ENCODE measurements at regions not wholly inside any gene's neighbourhood (a gene's known extent, or its start where the extent isn't known, plus 50 kb on each side); places are given as distances from the start of the nearest gene placed in this dataset.

DNA sequence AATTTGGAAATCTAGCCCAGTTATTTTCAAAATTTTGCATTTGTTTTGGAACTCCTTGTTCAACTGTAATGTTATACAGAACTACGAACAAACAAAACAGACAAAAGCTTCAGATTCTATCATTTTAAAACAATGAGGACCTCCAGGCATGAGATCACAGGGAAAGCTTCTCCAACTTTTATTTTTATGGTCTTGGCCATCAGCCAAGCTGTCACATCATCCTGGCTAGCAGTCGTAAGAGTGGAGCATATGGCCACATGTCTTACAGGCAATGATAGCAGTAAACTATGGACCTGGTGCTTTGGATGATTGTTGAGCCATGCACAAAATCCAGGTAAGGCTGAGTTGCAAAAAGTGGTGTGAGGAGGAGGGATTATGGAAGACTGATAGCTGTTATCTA, 299.6 kb downstream of the LMX1A start (continued):
- TF ChIP-seq ZNF331 (CRISPR knock-in tag; IDR thresholded peaks at IDR 0.05; ENCODE audit: low read depth) = no peak
- TF ChIP-seq STAT1 (IDR thresholded peaks at IDR 0.05; ENCODE audit: unreplicated experiment) = no peak
- TF ChIP-seq, protein P1, sequence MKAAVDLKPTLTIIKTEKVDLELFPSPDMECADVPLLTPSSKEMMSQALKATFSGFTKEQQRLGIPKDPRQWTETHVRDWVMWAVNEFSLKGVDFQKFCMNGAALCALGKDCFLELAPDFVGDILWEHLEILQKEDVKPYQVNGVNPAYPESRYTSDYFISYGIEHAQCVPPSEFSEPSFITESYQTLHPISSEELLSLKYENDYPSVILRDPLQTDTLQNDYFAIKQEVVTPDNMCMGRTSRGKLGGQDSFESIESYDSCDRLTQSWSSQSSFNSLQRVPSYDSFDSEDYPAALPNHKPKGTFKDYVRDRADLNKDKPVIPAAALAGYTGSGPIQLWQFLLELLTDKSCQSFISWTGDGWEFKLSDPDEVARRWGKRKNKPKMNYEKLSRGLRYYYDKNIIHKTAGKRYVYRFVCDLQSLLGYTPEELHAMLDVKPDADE (IDR thresholded peaks at IDR 0.05) = no peak
- TF ChIP-seq, protein P2, sequence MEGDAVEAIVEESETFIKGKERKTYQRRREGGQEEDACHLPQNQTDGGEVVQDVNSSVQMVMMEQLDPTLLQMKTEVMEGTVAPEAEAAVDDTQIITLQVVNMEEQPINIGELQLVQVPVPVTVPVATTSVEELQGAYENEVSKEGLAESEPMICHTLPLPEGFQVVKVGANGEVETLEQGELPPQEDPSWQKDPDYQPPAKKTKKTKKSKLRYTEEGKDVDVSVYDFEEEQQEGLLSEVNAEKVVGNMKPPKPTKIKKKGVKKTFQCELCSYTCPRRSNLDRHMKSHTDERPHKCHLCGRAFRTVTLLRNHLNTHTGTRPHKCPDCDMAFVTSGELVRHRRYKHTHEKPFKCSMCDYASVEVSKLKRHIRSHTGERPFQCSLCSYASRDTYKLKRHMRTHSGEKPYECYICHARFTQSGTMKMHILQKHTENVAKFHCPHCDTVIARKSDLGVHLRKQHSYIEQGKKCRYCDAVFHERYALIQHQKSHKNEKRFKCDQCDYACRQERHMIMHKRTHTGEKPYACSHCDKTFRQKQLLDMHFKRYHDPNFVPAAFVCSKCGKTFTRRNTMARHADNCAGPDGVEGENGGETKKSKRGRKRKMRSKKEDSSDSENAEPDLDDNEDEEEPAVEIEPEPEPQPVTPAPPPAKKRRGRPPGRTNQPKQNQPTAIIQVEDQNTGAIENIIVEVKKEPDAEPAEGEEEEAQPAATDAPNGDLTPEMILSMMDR (conservative IDR thresholded peaks at IDR 0.05; ENCODE audit: low read depth in 2 of 2) = no peak
- TF ChIP-seq, protein P3, sequence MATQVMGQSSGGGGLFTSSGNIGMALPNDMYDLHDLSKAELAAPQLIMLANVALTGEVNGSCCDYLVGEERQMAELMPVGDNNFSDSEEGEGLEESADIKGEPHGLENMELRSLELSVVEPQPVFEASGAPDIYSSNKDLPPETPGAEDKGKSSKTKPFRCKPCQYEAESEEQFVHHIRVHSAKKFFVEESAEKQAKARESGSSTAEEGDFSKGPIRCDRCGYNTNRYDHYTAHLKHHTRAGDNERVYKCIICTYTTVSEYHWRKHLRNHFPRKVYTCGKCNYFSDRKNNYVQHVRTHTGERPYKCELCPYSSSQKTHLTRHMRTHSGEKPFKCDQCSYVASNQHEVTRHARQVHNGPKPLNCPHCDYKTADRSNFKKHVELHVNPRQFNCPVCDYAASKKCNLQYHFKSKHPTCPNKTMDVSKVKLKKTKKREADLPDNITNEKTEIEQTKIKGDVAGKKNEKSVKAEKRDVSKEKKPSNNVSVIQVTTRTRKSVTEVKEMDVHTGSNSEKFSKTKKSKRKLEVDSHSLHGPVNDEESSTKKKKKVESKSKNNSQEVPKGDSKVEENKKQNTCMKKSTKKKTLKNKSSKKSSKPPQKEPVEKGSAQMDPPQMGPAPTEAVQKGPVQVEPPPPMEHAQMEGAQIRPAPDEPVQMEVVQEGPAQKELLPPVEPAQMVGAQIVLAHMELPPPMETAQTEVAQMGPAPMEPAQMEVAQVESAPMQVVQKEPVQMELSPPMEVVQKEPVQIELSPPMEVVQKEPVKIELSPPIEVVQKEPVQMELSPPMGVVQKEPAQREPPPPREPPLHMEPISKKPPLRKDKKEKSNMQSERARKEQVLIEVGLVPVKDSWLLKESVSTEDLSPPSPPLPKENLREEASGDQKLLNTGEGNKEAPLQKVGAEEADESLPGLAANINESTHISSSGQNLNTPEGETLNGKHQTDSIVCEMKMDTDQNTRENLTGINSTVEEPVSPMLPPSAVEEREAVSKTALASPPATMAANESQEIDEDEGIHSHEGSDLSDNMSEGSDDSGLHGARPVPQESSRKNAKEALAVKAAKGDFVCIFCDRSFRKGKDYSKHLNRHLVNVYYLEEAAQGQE (IDR thresholded peaks at IDR 0.05; ENCODE audit: unreplicated experiment) = no peak
- no peak for TF ChIP-seq EZH2 (IDR thresholded peaks at IDR 0.05; ENCODE audit: low read depth, unreplicated experiment)
- no peak for TF ChIP-seq ZNF114 (CRISPR knock-in tag; IDR thresholded peaks at IDR 0.05)
- TF ChIP-seq POLR2AphosphoS5 (IDR thresholded peaks at IDR 0.05; ENCODE audit: low read depth) = no peak

DNA sequence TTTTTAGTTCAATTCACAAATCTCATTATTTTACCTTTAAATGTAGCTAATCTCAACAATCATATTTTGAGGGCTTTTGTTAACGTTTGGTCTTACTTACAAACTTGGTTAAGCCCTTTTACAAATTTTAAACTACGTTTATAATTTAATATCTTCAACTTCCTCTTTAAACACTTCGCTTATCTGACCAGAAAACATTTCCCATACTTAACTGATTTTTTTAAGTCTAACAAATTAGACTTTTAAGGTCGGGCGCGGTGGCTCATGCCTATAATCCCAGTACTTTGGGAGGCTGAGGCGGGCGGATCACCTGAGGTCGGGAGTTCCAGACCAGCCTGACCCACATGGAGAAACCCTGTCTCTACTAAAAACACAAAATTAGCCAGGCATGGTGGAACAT, 300.9 kb downstream of the LMX1A start:
- Histone ChIP-seq H3K4me2 (no peak overlapping the region), H3K27me3 (ENCODE audit: insufficient read depth) (no peaks in the 10 kb centered on the region), H4K20me1 (replicated peaks; ENCODE audit: insufficient read depth) (no peaks in the 10 kb centered on the region), H3K4me1 (ENCODE audit: insufficient read depth) (peaks cover 5% of the 10 kb centered on the region; the same call in 1 of the 2 replicates), H3K27ac (ENCODE audit: low read depth) (no peak overlapping the region), H3K9me2 (ENCODE audit: insufficient read depth) (no peaks in the 10 kb centered on the region; the same call in 1 of the 2 replicates), H3K36me3 (ENCODE audit: insufficient read depth) (no peaks in the 10 kb centered on the region), H3K4me3 (no peak overlapping the region), H3F3A (replicated peaks; ENCODE audit: low read depth) (no peaks in the 10 kb centered on the region), H2AFZ (no peak overlapping the region), H3K79me2 (replicated peaks; ENCODE audit: insufficient read depth) (no peaks in the 10 kb centered on the region)
- H3K27me3 Mint-ChIP-seq (ENCODE audit: insufficient read depth, low read depth, poor library complexity) = peaks cover 2% of the 10 kb centered on the region
- no peak for TF ChIP-seq STAT1 (IDR thresholded peaks at IDR 0.05; ENCODE audit: unreplicated experiment)
- TF ChIP-seq, protein P1 (IDR thresholded peaks at IDR 0.05) = no peak
- no peak for TF ChIP-seq CREB1 (CRISPR knock-in tag; IDR thresholded peaks at IDR 0.05; ENCODE audit: low read depth)
- TF ChIP-seq, protein P3 (IDR thresholded peaks at IDR 0.05; ENCODE audit: unreplicated experiment) = no peak
- no peak for TF ChIP-seq POLR2AphosphoS5 (IDR thresholded peaks at IDR 0.05; ENCODE audit: low read depth)
- no peak for TF ChIP-seq JUNB (IDR thresholded peaks at IDR 0.05; ENCODE audit: unreplicated experiment)
- TF ChIP-seq, protein P2 (conservative IDR thresholded peaks at IDR 0.05; ENCODE audit: low read depth in 2 of 2) = no peak
- TF ChIP-seq ZNF331 (CRISPR knock-in tag; IDR thresholded peaks at IDR 0.05; ENCODE audit: low read depth) = no peak
- no peak for TF ChIP-seq EZH2 (IDR thresholded peaks at IDR 0.05; ENCODE audit: low read depth, unreplicated experiment)
- no peak for DNase-seq (ENCODE audit: low spot score)
- no peak overlapping the region for H3K4me3 Mint-ChIP-seq
- H3K36me3 Mint-ChIP-seq (ENCODE audit: low read depth) = no peaks in the 10 kb centered on the region
- H3K4me1 Mint-ChIP-seq = peaks cover 17% of the 10 kb centered on the region; the same call in 2 of the 3 replicates
- no peak overlapping the region for H3K27ac Mint-ChIP-seq
- no peak for ATAC-seq
- no peaks in the 10 kb centered on the region for H3K9me3 Mint-ChIP-seq

Measured in GM23338 (cell line).